CD4-positive, alpha-beta memory T cell (primary cell): ENCODE measurements at regions not wholly inside any gene's neighbourhood (a gene's known extent, or its start where the extent isn't known, plus 50 kb on each side); places are given as distances from the start of the nearest gene placed in this dataset.
A peak's percentile ranks its signal among the peaks of the same experiment; 100 is the strongest.

ENCODE experiments used
- CTCF ChIA-PET: fragments of 350-600 bp; sonication (Branson Sonifier 250); formaldehyde crosslinking; loops from one replicate; lab custom pipeline; 2021; ENCODE audit warnings: inconsistent platforms; ENCODE audit not compliant: partially characterized antibody; lab: Charles Lee
- POLR2A ChIA-PET: fragments of 350-600 bp; sonication (Branson Sonifier 250); formaldehyde crosslinking; loops from one replicate; lab custom pipeline; 2021; ENCODE audit not compliant: partially characterized antibody; lab: Charles Lee
- DNase-seq, 5 donors: peaks; one replicate each; pipeline versions ENCODE4 v3.0.0 to v3.0.0-alpha.2; 2020 to 2022; ENCODE audit warnings: mixed read lengths in 1 of 5
- H3K27ac ChIP-seq: one replicate; pipeline ENCODE4 v1.7.0; 2013; ENCODE audit warnings: low read depth, low read length
- H3K27me3 ChIP-seq: 2 replicates; pipeline ENCODE4 v1.7.0; 2013; ENCODE audit warnings: mild to moderate bottlenecking, low read length, moderate library complexity; ENCODE audit not compliant: insufficient read depth
- H3K36me3 ChIP-seq: 2 replicates; pipeline ENCODE4 v1.7.0; 2013; ENCODE audit warnings: mild to moderate bottlenecking, low read length, moderate library complexity; ENCODE audit not compliant: insufficient read depth
- H3K4me1 ChIP-seq: 2 replicates; pipeline ENCODE4 v1.7.0; 2013; ENCODE audit warnings: mild to moderate bottlenecking, low read length, moderate library complexity; ENCODE audit not compliant: insufficient read depth
- H3K4me3 ChIP-seq, 2 donors: one replicate each; pipeline ENCODE4 v1.7.0; 2013; ENCODE audit warnings: low read length in 2 of 2, mild to moderate bottlenecking in 1 of 2
- H3K9me3 ChIP-seq, 2 donors: one replicate each; pipeline ENCODE4 v1.7.0; 2013; ENCODE audit warnings: low read length in 2 of 2, control low read depth in 1 of 2; ENCODE audit not compliant: control insufficient read depth in 1 of 2
- H3K27ac Mint-ChIP-seq, 7 donors: one replicate each; pipeline ENCODE4 v1.8.0; 2020 to 2021; ENCODE audit warnings: mixed read lengths in 7 of 7, mild to moderate bottlenecking in 6 of 7, inconsistent platforms in 3 of 7, moderate library complexity in 3 of 7
- H3K27me3 Mint-ChIP-seq, 2 donors: one replicate each; pipeline ENCODE4 v1.8.0; 2020 to 2021; ENCODE audit warnings: mixed read lengths in 2 of 2
- H3K36me3 Mint-ChIP-seq, 2 donors: one replicate each; pipeline ENCODE4 v1.8.0; 2020 to 2021; ENCODE audit warnings: mixed read lengths in 2 of 2, inconsistent platforms in 1 of 2, mild to moderate bottlenecking in 1 of 2
- H3K4me1 Mint-ChIP-seq, 4 donors: one replicate each; pipeline ENCODE4 v1.8.0; 2020 to 2021; ENCODE audit warnings: mixed read lengths in 4 of 4, mild to moderate bottlenecking in 1 of 4
- H3K4me3 Mint-ChIP-seq, 8 donors: one replicate each; pipeline ENCODE4 v1.8.0; 2020 to 2021; ENCODE audit warnings: mixed read lengths in 8 of 8, mild to moderate bottlenecking in 7 of 8, moderate library complexity in 6 of 8, inconsistent platforms in 3 of 8
- H3K9me3 Mint-ChIP-seq, 8 donors: one replicate each; pipeline ENCODE4 v1.8.0; 2020 to 2021; ENCODE audit warnings: mixed read lengths in 8 of 8, mild to moderate bottlenecking in 5 of 8, inconsistent platforms in 3 of 8, moderate library complexity in 1 of 8
- intact Hi-C: fragments of 100-400 bp; cut with micrococcal nuclease; formaldehyde crosslinking; loops from one replicate; pipeline ENCODE4 v1.15.1; 2023

DNA sequence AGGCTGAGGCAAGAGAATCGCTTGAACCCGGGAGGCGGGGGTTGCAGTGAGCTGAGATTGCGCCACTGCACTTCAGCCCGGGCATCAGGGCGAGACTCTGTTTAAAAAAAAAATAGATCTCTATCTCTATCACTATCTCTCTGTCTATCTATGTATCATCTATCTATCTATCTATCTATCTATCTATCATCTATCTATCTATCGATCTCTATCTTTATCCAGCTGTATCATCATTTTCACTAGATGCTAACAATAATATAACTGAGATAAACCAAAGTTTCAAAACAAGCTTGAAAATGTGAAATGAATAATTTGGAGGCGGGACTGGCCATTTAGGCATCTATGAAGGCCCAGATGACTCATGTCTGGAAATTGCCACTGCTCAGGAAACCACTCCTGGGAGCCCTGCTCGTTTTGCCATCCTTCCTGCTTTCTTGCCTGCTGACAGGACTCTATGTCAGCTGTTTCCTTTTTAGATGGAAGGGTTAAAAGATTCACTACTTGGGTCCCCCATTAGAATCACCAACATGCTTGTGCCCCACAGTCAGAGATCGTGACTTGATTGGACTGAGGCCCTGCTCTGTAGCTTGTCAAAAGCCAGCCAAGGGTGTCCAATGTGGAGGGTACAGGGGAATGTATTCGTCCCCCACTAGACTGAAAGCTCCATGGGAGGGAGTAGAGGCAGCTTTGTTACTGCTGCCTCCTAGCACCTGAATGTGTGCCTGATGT, 61.7 kb downstream of the UTRN start:
- DNase-seq: peak in 1 of 5 donors; percentile 56
- H3K27ac Mint-ChIP-seq: peak overlapping the region; percentile 81 to 97 (median 93)
- ChIA-PET POLR2A (interaction anchor here (0.7 to 2.4 kb wide), 5 partner anchors 10 to 88 kb away, joined by 3 to 9 read pairs (median 4); partner anchors contain the start of gene UTRN), CTCF (interaction anchor here (0.9 to 1.1 kb wide), 2 partner anchors 134 to 242 kb away, joined by 3 read pairs; no protein-coding TSS in a partner anchor)
- H3K9me3 Mint-ChIP-seq: no peaks in the 10 kb centered on the region
- peak overlapping the region; percentile 77 to 96 (median 83) for H3K4me3 Mint-ChIP-seq
- Histone ChIP-seq H3K4me3 (no peak overlapping the region), H3K27me3 (no peaks in the 10 kb centered on the region), H3K9me3 (no peaks in the 10 kb centered on the region), H3K27ac (peak overlapping the region; percentile 47), H3K36me3 (no peaks in the 10 kb centered on the region), H3K4me1 (peaks cover 87% of the 10 kb centered on the region)
- H3K4me1 Mint-ChIP-seq: peaks cover 55 to 90% (median 75%) of the 10 kb centered on the region in 4 donors
- intact Hi-C loops: no loop called here
- no peaks in the 10 kb centered on the region for H3K27me3 Mint-ChIP-seq
- peaks cover 12 to 23% of the 10 kb centered on the region in 2 donors for H3K36me3 Mint-ChIP-seq

- no peaks in the 10 kb centered on the region for H3K36me3 ChIP-seq
- H3K4me1 ChIP-seq: peaks cover 87% of the 10 kb centered on the region
- ChIA-PET POLR2A (interaction anchor here (0.7 to 2.4 kb wide), 4 partner anchors 11 to 87 kb away, joined by 4 to 9 read pairs (median 4); partner anchors contain the start of gene UTRN), CTCF (interaction anchor here (0.9 kb wide), 1 partner anchor 134 kb away, joined by 3 read pairs; no protein-coding TSS in a partner anchor)
- no peak for DNase-seq
- Mint-ChIP-seq H3K27me3 (no peaks in the 10 kb centered on the region), H3K27ac (peak overlapping the region; percentile 81 to 97 (median 93)), H3K4me1 (peaks cover 54 to 90% (median 74%) of the 10 kb centered on the region in 4 donors), H3K4me3 (peak overlapping the region; percentile 71 to 96 (median 81)), H3K9me3 (no peaks in the 10 kb centered on the region), H3K36me3 (peaks cover 12 to 23% of the 10 kb centered on the region in 2 donors)
- H3K4me3 ChIP-seq: no peak overlapping the region
- H3K27me3 ChIP-seq: no peaks in the 10 kb centered on the region
- peak overlapping the region; percentile 47 for H3K27ac ChIP-seq
- intact Hi-C loops: no loop called here
- H3K9me3 ChIP-seq: no peaks in the 10 kb centered on the region
These were observed 62.3 kb downstream of the UTRN start for GRCh38 chr6:144347448-144347759.

GRCh38 chr6:144347933-144348332, 62.8 kb downstream of the UTRN start:
- Mint-ChIP-seq H3K4me3 (peak overlapping the region in 7 of 8 donors; percentile 7 to 96 (median 80)), H3K36me3 (peaks cover 12 to 23% of the 10 kb centered on the region in 2 donors), H3K9me3 (no peaks in the 10 kb centered on the region), H3K27me3 (no peaks in the 10 kb centered on the region), H3K4me1 (peaks cover 53 to 90% (median 74%) of the 10 kb centered on the region in 4 donors), H3K27ac (peak overlapping the region; percentile 54 to 97 (median 89))
- peaks cover 87% of the 10 kb centered on the region for H3K4me1 ChIP-seq
- no peaks in the 10 kb centered on the region for H3K9me3 ChIP-seq
- H3K27ac ChIP-seq: peak overlapping the region; percentile 47
- no peaks in the 10 kb centered on the region for H3K36me3 ChIP-seq
- no peaks in the 10 kb centered on the region for H3K27me3 ChIP-seq
- H3K4me3 ChIP-seq: no peak overlapping the region
- ChIA-PET POLR2A (interaction anchor here (1.0 to 2.4 kb wide), 3 partner anchors 11 to 87 kb away, joined by 4 to 9 read pairs (median 4); partner anchors contain the start of gene UTRN), CTCF (no interaction called here)
- intact Hi-C loops: no loop called here
- no peak for DNase-seq

DNA sequence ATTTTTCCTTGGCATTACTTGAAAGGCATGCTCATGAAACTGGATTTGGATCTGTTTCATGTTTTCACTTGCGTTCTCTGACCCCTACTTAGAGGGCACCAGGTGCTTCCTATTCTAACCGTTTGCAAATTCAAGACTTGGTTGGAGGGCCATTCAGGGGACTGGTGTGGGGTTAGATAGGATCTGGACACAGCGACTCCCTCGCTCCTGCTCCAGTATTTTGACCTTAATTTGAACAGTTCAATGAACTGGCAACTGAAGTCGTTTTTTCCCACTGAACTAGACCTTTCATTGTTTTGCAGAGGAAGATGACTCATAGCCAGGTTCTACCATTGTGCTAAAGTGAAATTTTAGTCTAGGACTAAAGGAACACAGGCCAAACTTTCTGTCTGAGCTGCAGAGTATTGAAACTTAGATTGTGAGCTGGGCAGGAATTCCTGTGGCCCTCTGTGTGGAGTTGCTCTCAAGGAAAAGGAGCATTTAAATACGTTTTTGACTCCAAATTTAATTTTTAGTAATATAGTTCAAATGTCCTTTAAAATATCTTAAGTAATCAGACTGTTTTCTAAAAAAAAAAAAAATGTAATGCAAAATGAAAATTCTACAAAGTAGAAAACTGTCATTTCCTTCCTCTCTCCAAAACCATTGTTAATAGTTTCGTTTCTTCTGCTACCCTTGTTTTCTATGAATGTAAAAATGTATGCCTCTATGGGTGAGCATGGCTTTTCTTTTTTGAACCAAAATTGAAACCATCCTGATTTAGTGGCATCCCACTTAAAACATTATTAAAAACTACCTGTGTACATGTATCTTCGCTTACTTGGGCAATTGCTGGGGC, 64.8 kb downstream of the UTRN start:
- Mint-ChIP-seq H3K4me1 (peaks cover 59 to 93% (median 80%) of the 10 kb centered on the region in 4 donors), H3K36me3 (peaks cover 12 to 17% of the 10 kb centered on the region in 2 donors), H3K9me3 (no peaks in the 10 kb centered on the region), H3K4me3 (peak overlapping the region; percentile 75 to 90 (median 79)), H3K27ac (peak overlapping the region; percentile 81 to 96 (median 93)), H3K27me3 (no peaks in the 10 kb centered on the region)
- CTCF ChIA-PET: interaction anchor here (0.7 kb wide), 1 partner anchor 87 kb away, joined by 3 read pairs; no protein-coding TSS in a partner anchor
- Histone ChIP-seq H3K36me3 (no peaks in the 10 kb centered on the region), H3K4me3 (peak overlapping the region; percentile 6 to 18), H3K27me3 (no peaks in the 10 kb centered on the region), H3K27ac (peak overlapping the region; percentile 61), H3K9me3 (no peaks in the 10 kb centered on the region), H3K4me1 (peaks cover 98% of the 10 kb centered on the region)
- DNase-seq: peak; percentile 42 to 49 (median 44)
- POLR2A ChIA-PET: interaction anchor here (0.8 to 6.0 kb wide), 5 partner anchors 8 to 1539 kb away, joined by 3 to 44 read pairs (median 4); no protein-coding TSS in a partner anchor
- intact Hi-C loops: loop anchor here (2.0 to 5.0 kb wide), 5 partner anchors 15 to 132 kb away; partner anchors contain the start of gene UTRN

DNA sequence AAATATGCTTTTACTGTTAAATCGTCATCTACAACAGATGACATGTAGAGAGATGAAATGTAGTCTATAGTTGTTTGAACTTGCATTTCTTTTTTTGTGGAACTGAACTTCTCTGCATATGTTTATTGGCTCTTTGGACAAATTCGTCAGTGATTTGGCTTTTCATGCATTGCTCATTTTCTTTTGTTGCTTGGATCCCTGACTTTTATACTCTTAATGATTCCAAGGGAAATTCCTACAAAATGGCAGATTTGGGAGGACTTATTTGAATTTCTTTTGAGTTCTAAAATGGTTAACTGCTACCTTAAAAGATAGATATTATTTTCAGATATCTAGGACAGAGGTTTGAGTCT, 65.4 kb downstream of the UTRN start:
- Mint-ChIP-seq H3K27me3 (no peaks in the 10 kb centered on the region), H3K4me1 (peaks cover 59 to 90% (median 77%) of the 10 kb centered on the region in 4 donors), H3K36me3 (peaks cover 12 to 17% of the 10 kb centered on the region in 2 donors), H3K27ac (peak overlapping the region; percentile 81 to 96 (median 93)), H3K9me3 (no peaks in the 10 kb centered on the region), H3K4me3 (peak overlapping the region; percentile 75 to 90 (median 79))
- Histone ChIP-seq H3K4me1 (peaks cover 98% of the 10 kb centered on the region), H3K27ac (peak overlapping the region; percentile 61), H3K36me3 (no peaks in the 10 kb centered on the region), H3K4me3 (peak overlapping the region; percentile 6 to 18), H3K9me3 (no peaks in the 10 kb centered on the region), H3K27me3 (no peaks in the 10 kb centered on the region)
- intact Hi-C loops: loop anchor here (2.0 to 5.0 kb wide), 5 partner anchors 16 to 132 kb away; partner anchors contain the start of gene UTRN
- POLR2A ChIA-PET: interaction anchor here (0.8 to 6.0 kb wide), 5 partner anchors 8 to 1539 kb away, joined by 3 to 44 read pairs (median 4); no protein-coding TSS in a partner anchor
- CTCF ChIA-PET: no interaction called here
- DNase-seq: no peak

DNA sequence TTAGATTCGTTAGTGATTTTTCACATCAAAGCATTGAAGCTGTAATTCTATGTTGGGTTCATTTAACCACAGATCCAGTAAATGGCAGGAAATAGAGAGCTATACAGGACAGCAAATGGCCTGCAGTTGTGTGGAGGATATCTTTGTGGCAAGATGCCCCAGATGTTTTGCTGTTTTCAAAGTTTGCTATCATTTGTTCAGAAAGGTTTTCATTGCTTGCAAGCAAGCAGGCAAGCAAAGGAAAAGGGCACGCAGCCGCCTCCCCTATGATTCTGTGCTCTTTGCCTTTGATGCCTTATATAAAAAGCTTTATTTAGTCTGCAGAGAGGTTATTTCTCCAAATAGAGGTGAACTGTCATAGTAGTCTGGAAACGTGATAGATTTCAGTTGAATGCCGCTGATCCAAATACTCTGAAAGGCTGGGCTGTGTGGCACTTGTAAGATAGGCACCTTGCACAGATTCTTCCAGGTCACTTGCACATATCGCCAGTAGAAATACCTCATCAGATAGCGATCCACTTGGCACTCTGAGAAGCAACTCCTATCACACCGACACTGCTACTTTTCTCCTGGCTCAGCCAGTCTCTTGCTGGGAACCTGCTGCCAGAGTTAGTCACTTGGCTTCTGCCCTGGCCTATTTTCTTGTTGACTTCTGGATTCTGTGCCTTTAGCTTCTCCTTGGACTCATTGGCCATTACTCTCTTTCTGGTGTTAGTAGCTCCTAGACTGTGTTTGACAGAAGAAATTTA, 66.4 kb downstream of the UTRN start:
- Mint-ChIP-seq H3K27me3 (no peaks in the 10 kb centered on the region), H3K27ac (peak overlapping the region; percentile 91 to 97 (median 93)), H3K4me3 (peak overlapping the region; percentile 76 to 87 (median 82)), H3K4me1 (peaks cover 63 to 94% (median 78%) of the 10 kb centered on the region in 4 donors), H3K36me3 (peaks cover 12 to 17% of the 10 kb centered on the region in 2 donors), H3K9me3 (no peaks in the 10 kb centered on the region)
- Histone ChIP-seq H3K27ac (peak overlapping the region; percentile 61), H3K4me3 (peak overlapping the region; percentile 3 to 23), H3K9me3 (no peaks in the 10 kb centered on the region), H3K27me3 (no peaks in the 10 kb centered on the region), H3K36me3 (no peaks in the 10 kb centered on the region), H3K4me1 (peaks cover 96% of the 10 kb centered on the region)
- intact Hi-C loops: loop anchor here (1.0 to 5.0 kb wide), 6 partner anchors 8 to 131 kb away; partner anchors contain the start of gene UTRN
- peak in 4 of 5 donors; percentile 52 to 63 (median 58) for DNase-seq
- ChIA-PET POLR2A (interaction anchor here (0.6 to 6.0 kb wide), 8 partner anchors 9 to 130 kb away, joined by 3 to 44 read pairs (median 3); no protein-coding TSS in a partner anchor), CTCF (interaction anchor here (0.8 to 1.3 kb wide), 2 partner anchors 66 to 117 kb away, joined by 3 read pairs; no protein-coding TSS in a partner anchor)
